ENCODE measurements at regions not wholly inside any gene's neighbourhood (a gene's known extent, or its start where the extent isn't known, plus 50 kb on each side); places are given as distances from the start of the nearest gene placed in this dataset.

- no peak for TF ChIP-seq CTCF (IDR thresholded peaks at IDR 0.05)
- no peak for TF ChIP-seq ZFX (IDR thresholded peaks at IDR 0.05; ENCODE audit: borderline replicate concordance)
These were observed 66.0 kb upstream of the TAF1L start for GRCh38 chr9:32701321-32702022.
